Neural progenitor cell (in vitro differentiated cells): ENCODE measurements at regions not wholly inside any gene's neighbourhood (a gene's known extent, or its start where the extent isn't known, plus 50 kb on each side); places are given as distances from the start of the nearest gene placed in this dataset.

Experiments
- CTCF ChIP-seq: fragments of 200-600 bp; sonication (generic); IDR thresholded peaks from 2 replicates; pipeline ENCODE4 v1.5.1; 2017; ENCODE audit warnings: antibody characterized with exemption, mild to moderate bottlenecking
- EZH2 ChIP-seq: fragments of 200-600 bp; sonication (generic); IDR thresholded peaks from 2 replicates; pipeline ENCODE4 v1.6.1; 2017; ENCODE audit warnings: antibody characterized with exemption, mild to moderate bottlenecking, moderate library complexity
- EZH2phosphoT487 ChIP-seq: fragments of 200-600 bp; sonication (generic); IDR thresholded peaks from 2 replicates; pipeline ENCODE4 v1.6.1; 2017; ENCODE audit warnings: antibody characterized with exemption

DNA sequence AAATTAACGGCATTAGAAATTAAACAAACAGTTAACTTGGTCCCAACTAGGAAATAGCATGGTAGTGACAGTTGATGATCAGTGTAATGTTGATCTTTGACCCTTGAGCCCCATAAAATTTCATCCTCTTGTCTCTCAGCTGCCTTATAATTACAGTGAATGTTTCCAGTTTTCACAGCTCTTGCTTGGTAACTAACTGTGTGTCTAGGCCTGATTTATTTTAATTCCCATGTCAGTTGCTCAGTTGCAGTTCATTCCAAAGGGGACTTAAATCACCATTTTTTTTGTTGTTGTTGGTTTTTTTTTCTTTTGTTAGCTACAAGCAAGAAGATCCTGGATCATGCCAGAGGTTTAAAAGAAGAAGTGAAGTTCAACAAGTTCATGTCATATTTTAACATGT lies 1883.7 kb upstream of the FLRT2 start:
- TF ChIP-seq CTCF (no peak), EZH2 (no peak), EZH2phosphoT487 (no peak)
